ENCODE measurements at regions not wholly inside any gene's neighbourhood (a gene's known extent, or its start where the extent isn't known, plus 50 kb on each side); places are given as distances from the start of the nearest gene placed in this dataset.
"Not testable (repeated sequence)": the region's sequence is repeated elsewhere in the genome, so short reads cannot be mapped to it uniquely, and the experiment has no call there.

- DNase-seq = not testable (repeated sequence)
These were observed 1811.4 kb downstream of the EFNA5 start for GRCh38 chr5:105859350-105859749.

DNA sequence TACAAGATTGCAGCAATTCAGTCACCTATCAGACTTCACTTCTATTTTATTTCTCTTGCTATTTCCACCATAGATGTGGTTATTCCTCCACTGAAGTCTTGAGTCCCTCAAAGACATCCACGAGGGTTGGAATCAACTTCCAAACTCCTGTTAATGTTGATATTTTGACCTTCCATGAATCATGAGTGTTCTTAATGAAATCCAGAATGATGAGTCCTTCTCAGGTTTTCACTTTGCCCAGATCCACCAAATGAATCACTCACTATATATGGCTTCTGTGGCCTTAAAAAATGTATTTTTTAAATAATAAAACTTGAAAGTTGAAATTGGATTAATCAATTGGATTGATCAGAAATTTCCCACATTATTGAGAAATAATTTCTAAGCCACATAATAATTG is 1821.0 kb downstream of the EFNA5 start:
- DNase-seq = no peak

DNA sequence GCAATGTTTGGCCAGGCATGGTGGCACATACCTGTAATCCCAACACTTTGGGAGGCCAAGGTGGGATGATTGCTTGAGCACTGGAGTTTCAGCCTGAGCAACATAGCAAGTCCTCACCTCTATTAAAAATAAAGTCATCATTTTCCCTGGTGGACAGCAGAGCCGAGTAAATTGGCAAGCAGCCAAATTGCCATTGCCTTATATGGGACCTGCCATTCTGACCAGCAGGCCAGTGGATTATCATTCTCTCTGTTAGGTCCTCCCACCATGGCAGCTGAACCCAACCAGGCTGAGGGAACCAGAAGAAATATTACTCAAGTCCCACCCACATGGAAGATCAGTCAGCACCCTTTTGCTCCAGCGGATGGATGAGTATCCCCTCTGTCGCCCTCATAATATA is 1829.9 kb downstream of the EFNA5 start:
- no peak for DNase-seq

DNA sequence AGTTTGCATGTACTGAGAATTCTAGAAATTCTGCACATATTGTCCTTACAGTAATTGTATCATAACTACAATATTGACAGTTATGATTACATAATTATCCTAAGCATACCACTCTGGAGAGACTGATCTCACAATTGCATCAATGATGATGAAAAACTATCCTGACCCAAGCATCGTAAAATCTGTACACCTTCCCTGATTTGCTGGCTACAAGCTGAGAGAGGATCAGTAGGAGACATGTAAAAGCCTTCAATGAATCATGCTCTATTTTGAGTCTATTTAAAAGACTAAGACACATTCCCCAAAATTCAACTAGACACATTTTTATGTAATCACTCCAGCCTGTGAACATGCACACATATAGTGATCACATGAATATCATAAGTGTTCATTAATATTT is 1833.8 kb downstream of the EFNA5 start:
- no peak for DNase-seq

DNA sequence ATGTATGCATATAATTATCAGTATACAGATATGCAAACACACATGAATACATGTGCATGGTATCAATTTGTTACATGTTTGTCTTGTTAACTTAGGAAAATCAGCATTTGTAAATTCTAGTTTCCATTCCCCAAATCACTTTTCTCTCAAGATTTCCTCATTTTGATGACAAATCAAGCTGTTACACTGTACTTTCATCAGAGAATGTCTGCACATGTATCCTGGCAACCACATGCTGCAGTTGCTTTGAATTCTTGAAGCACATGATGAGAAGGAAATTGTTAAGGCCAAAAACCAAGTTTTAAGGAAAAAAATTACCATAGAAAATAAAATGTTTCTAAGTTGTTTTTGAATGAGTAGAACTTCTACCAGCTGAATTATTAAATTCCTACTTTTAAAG is 1834.5 kb downstream of the EFNA5 start:
- DNase-seq = no peak

- no peak for DNase-seq
These were observed 1841.9 kb downstream of the EFNA5 start for GRCh38 chr5:105828821-105829220.

- no peak for DNase-seq
These were observed 1848.9 kb downstream of the EFNA5 start for GRCh38 chr5:105821800-105822199.

DNA sequence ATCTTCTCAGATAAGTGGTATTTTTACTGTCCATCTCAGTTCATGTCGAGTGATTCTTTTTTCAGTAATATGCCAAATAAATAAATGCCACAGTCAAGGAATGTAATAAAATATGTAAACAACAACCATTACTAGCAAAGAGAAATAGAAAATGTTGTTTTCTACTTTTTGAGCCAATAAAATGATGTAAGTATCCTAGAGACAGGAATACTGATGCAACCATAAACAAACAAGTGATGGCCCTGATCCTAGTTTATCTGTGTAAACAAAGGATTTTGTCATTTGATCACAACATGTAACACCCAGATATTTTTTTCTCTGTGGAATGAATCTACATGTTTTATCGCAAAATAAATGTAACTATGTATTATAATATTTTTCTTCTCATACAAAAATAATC is 1852.8 kb downstream of the EFNA5 start:
- DNase-seq = no peak

DNA sequence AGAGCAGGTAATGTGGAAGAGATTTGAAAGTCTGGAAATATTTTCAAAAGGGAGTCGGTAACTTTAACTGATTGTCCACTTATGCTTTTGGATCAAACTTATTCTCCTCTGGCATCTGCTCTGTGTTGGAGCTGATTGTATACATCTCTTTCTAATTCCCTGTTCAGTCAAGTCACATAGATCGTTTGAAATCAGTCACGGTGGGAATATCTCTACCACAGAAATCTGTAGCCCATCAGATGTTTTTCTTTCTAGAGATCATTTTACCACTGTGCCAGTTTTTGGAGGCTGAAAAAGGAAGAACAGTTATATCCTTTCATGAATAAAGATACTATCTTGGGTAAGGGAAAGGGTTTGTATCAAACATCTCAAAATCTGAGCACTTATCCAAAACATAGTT is 1853.3 kb downstream of the EFNA5 start:
- DNase-seq = no peak

GRCh38 chr5:105816961-105817360 is 1853.8 kb downstream of the EFNA5 start:
- no peak for DNase-seq

DNA sequence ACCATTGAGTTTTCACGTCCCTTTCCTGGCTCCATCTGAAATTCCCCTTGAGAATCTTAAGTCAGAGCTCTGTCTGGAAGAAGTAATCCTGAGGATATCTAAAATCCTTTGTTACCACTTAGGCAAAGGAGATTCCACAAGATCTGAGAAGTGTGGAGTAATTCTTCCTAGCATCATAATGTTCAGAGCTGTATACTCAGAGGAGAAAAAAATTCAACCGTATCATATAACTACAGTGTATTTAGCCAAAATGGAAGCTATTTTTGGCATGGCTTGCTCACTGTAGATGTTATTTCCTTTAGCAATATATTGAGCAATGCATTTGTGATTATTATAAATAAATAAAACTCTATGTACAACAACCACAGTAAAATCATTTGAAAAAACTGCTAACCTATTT is 1858.4 kb downstream of the EFNA5 start:
- DNase-seq = no peak

DNA sequence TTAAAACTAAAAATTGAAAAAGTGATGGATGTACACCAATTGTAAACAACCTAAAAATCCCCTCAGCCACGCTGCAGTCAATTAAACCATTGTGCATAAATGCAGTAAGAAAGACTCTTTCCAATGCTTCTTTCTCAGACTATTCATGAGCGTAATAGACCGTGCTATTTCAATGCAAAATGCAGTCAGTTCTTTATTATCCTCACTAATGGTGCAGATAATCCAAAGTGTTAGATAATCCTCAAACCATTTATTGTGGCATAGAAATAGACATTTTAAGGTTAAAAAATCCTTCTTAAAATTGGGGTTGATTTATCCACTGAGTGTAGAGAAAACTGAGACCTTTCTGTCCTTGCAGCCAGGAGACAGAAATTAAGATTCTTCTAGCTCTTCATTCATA is 1862.8 kb downstream of the EFNA5 start:
- no peak for DNase-seq

GRCh38 chr5:105807290-105807689 is 1863.4 kb downstream of the EFNA5 start:
- DNase-seq = no peak

GRCh38 chr5:105806596-105806995 is 1864.1 kb downstream of the EFNA5 start:
- no peak for DNase-seq

DNA sequence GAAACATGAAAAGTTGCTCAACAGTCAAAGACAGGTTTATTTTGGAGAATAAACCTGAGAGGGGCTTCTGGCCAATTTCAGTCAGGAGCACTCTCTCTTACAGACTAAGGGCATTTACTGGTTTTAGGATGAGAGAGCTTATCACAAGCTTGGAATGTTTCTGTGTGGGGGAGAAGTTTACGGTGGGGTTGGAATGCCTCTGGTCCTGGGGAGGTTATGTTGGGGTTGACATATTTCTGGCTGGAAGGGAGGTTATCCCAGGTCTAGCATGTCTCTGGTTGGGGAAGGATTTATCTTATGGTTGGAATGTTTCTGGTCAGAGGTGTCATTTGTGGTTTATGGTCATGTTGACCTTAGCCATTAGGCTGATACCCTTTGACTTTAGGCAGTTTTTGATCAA is 1867.3 kb downstream of the EFNA5 start:
- DNase-seq = no peak

DNA sequence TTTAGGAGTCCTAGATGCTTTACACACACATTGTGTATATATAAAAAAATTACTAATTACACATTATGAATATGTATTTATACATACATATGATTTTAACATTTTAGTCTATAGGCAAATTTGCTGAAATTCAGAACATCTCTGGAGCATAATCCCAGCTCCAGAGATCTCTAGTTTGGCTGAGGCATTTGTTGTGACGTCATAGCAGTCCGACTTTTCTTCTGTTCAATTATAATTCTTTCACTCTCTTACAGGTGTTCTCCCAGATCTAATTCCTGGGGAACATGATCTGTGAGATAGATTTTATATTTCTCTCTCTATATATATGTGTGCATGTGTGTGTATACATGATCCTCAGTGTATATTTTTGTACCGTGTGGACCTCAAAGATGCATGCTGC is 1876.2 kb downstream of the EFNA5 start:
- no peak for DNase-seq

DNA sequence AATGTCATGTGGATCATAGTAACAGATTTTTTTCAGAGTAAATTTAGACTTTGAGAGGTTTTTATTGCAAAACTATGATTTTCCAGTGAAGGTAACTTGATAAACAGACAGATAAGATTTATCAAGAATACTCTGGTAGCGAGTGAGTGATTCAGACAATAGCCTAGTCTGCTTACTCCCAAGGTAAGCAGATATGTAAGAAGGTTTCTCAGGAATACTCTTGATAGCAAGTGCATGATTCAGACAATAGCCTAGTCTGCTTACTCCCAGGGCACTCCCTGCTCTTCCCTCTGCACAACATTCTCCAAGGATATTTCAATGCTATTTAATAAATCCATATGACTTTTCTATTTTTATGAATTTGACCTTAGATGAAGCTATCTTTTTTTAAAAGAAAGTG is 1881.5 kb downstream of the EFNA5 start:
- DNase-seq = no peak

- no peak for DNase-seq
These were observed 1886.9 kb downstream of the EFNA5 start for GRCh38 chr5:105783811-105784210.

- DNase-seq = no peak
These were observed 1888.2 kb downstream of the EFNA5 start for GRCh38 chr5:105782501-105782900.

DNA sequence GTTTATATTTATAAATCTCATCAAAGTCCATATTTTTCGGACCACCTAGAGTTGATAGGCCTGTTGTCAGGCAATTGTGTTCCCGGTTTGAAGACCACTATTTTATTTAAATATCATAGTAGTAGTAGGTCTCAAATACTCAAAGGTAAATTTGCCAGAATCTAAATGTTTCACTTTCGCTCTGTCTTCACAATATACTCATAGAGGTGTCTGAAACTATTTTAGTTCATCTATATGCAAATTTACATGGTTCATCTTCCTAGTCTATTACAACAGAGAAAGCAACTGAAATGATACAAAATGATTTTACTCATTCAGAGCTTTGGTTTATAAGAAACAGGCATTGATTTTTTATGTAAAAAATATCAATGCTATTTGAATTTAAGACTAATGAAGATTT is 1897.5 kb downstream of the EFNA5 start:
- DNase-seq = no peak

GRCh38 chr5:105767267-105767666 is 1903.5 kb downstream of the EFNA5 start:
- no peak for DNase-seq

- no peak for DNase-seq
These were observed 1908.0 kb downstream of the EFNA5 start for GRCh38 chr5:105762728-105763127.

- DNase-seq = no peak
These were observed 1916.7 kb downstream of the EFNA5 start for GRCh38 chr5:105754056-105754455.

DNA sequence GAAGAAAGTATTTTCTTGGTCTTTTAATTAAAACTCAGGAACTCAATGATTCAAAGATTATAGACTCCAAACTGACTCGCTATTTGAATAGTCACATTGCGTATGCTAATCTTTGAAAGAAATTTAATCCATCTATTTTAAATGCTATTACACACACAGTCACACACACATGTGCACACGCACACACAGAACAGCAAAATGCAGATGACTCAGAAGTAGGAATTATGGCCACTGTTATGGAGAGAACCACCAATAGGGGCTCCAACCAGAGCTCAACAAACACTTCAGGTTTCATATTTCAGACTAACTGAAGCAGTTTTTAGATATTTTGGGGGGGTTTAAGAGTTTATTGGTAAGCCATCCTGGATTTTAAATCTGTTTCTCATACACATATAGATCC is 1917.9 kb downstream of the EFNA5 start:
- DNase-seq = no peak

GRCh38 chr5:105751908-105752307 is 1918.8 kb downstream of the EFNA5 start:
- no peak for DNase-seq

DNA sequence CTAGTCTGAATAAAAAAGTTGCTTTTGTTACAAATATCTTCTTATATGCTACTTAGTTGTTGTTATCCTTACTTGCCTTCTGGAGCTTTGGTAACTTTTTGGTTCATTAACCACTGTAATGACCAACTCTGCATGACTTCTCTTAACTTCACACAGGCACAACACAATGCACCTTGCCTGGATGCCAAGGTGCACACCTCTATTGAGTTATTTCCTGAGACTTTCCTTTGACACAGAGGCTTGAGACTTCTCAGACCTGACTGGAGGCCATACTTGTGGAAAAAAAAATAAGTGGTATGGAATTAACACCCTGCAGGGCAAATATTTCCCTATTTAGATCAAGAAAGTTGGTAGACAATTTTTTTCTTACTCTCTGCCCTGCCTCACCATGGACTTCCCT is 1925.6 kb downstream of the EFNA5 start:
- DNase-seq = no peak

All from retina (tissue), 1 donor.